NCI-H2196 (cell line): ENCODE measurements at regions not wholly inside any gene's neighbourhood (a gene's known extent, or its start where the extent isn't known, plus 50 kb on each side); places are given as distances from the start of the nearest gene placed in this dataset.

Source experiments
- DNase-seq: peaks from one replicate; lab custom pipeline; 2025; ENCODE audit not compliant: unreplicated experiment; lab: John Stamatoyannopoulos, UW

GRCh38 chr13:39965309-39965708 is 309.8 kb downstream of the COG6 start:
- DNase-seq: no peak

- no peak for DNase-seq
These were observed 311.9 kb downstream of the COG6 start for GRCh38 chr13:39967199-39967959.

GRCh38 chr13:39968646-39969475 is 313.4 kb downstream of the COG6 start:
- DNase-seq: no peak

- DNase-seq: no peak
These were observed 314.9 kb downstream of the COG6 start for GRCh38 chr13:39970177-39970846.

GRCh38 chr13:39971526-39971925 is 316.1 kb downstream of the COG6 start:
- DNase-seq: no peak

- DNase-seq: no peak
These were observed 321.0 kb downstream of the COG6 start for GRCh38 chr13:39976481-39976880.

- DNase-seq: no peak
These were observed 325.6 kb downstream of the COG6 start for GRCh38 chr13:39981056-39981455.

GRCh38 chr13:39982745-39983144 is 327.3 kb downstream of the COG6 start:
- no peak for DNase-seq

GRCh38 chr13:39985071-39985470 is 329.6 kb downstream of the COG6 start:
- DNase-seq: no peak

GRCh38 chr13:39988351-39988750 is 332.9 kb downstream of the COG6 start:
- DNase-seq: no peak

- no peak for DNase-seq
These were observed 342.7 kb downstream of the COG6 start for GRCh38 chr13:39998166-39998565.

GRCh38 chr13:40002016-40002415 is 346.6 kb downstream of the COG6 start:
- no peak for DNase-seq

GRCh38 chr13:40013554-40013953 is 358.1 kb downstream of the COG6 start:
- DNase-seq: no peak

- DNase-seq: no peak
These were observed 361.6 kb downstream of the COG6 start for GRCh38 chr13:40016953-40017660.

- DNase-seq: no peak
These were observed 362.3 kb downstream of the COG6 start for GRCh38 chr13:40017662-40018262.

- no peak for DNase-seq
These were observed 368.2 kb downstream of the COG6 start for GRCh38 chr13:40023595-40024203.

- no peak for DNase-seq
These were observed 368.9 kb downstream of the COG6 start for GRCh38 chr13:40024204-40024966.

- DNase-seq: no peak
These were observed 369.7 kb downstream of the COG6 start for GRCh38 chr13:40024967-40025714.

GRCh38 chr13:40026174-40026585 is 370.7 kb downstream of the COG6 start:
- no peak for DNase-seq
